GM10266 (cell line): ENCODE measurements at regions not wholly inside any gene's neighbourhood (a gene's known extent, or its start where the extent isn't known, plus 50 kb on each side); places are given as distances from the start of the nearest gene placed in this dataset.

Source experiments
- DNase-seq: peaks from one replicate; pipeline ENCODE4 v3.0.0; 2012; ENCODE audit errors: extremely low spot score
- TF ChIP-seq, protein P1 (sequence below): IDR thresholded peaks from 2 replicates; pipeline ENCODE4 v1.5.1; 2012; ENCODE audit warnings: mild to moderate bottlenecking, low read depth; ENCODE audit not compliant: control insufficient read depth, insufficient read depth; ENCODE audit errors: missing control alignments

- DNase-seq = no peak
- TF ChIP-seq, protein P1, sequence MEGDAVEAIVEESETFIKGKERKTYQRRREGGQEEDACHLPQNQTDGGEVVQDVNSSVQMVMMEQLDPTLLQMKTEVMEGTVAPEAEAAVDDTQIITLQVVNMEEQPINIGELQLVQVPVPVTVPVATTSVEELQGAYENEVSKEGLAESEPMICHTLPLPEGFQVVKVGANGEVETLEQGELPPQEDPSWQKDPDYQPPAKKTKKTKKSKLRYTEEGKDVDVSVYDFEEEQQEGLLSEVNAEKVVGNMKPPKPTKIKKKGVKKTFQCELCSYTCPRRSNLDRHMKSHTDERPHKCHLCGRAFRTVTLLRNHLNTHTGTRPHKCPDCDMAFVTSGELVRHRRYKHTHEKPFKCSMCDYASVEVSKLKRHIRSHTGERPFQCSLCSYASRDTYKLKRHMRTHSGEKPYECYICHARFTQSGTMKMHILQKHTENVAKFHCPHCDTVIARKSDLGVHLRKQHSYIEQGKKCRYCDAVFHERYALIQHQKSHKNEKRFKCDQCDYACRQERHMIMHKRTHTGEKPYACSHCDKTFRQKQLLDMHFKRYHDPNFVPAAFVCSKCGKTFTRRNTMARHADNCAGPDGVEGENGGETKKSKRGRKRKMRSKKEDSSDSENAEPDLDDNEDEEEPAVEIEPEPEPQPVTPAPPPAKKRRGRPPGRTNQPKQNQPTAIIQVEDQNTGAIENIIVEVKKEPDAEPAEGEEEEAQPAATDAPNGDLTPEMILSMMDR = no peak
These were observed 426.5 kb upstream of the DAB1 start for GRCh38 chr1:57850176-57850940.

GRCh38 chr1:57848406-57848805, 424.5 kb upstream of the DAB1 start:
- TF ChIP-seq, protein P1 = no peak
- DNase-seq = no peak

DNA sequence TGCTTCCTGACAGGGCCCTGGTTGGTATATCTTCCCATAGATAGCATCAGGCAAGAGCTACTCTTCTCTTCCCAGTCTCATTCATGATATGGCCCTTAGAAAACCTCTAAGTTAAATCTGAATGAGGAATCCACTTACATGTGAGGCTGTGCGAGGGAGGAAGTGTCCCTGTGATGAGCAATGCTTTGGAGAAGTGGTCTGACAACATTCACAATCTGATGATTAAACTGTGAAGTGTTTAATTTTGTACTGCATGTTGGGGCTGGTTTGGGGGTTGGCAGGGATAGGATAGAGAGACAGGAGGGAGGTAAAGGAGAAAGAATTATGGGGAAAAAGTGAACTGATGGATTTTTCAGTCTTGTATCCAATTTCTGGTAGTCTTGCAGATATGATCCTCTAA, 421.2 kb upstream of the DAB1 start:
- DNase-seq = no peak
- TF ChIP-seq, protein P1 = no peak

DNA sequence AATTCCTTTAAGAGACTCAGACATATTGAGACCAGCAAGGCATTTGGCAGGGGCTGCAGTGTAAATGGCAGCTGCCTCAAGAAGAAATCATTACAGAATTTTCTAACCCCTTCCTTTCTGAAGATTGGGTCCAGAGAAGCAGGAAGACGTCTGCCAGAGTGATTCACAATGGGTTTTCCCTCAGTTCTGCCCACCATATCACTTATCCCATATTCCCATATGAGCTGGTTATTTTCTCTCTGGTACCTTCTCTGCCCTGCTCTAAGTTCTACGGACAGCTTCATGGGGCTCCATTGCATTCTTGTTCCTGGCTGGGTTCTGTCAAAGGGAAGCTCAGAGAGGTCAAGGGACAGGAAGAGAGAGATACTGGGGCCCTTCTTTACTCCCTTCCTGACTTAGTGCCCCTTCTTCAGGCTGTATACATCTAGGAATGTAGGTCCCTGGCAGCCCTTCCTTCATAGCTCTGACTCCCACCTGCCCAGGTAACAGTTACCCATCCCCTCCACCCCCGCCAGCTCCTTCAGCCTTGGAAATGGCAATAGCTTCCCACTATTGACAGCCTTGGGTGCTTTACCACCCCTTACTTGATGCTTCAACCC, 420.6 kb upstream of the DAB1 start:
- DNase-seq = no peak
- TF ChIP-seq, protein P1 = no peak

- TF ChIP-seq, protein P1 = no peak
- DNase-seq = no peak
These were observed 419.9 kb upstream of the DAB1 start for GRCh38 chr1:57843760-57844159.

- TF ChIP-seq, protein P1 = no peak
- DNase-seq = no peak
These were observed 415.7 kb upstream of the DAB1 start for GRCh38 chr1:57839526-57839925.

DNA sequence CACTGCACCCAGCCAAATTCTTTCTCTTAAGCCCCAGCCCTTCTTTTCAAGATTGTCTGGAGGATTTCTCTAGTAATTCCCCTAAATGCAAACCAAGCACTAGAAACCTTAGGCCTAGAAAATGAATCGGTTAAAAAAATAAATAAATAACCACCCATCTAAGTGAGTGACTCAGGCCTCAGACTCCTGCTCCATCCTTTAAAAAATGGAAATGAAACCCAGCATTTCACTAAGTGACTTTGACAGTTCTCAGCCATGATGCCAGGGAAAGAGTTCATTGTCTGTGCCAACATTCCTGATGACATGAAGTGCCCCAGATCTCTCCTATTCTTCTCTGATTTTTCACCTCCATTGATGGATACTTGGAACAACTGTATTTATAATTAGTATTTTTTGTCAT, 415.2 kb upstream of the DAB1 start:
- TF ChIP-seq, protein P1 = no peak
- no peak for DNase-seq
